IMR-90 (cell line): ENCODE measurements at regions not wholly inside any gene's neighbourhood (a gene's known extent, or its start where the extent isn't known, plus 50 kb on each side); places are given as distances from the start of the nearest gene placed in this dataset.

Experiments
- ATAC-seq: fragments of 200-7000 bp; cut with Tn5 transposase; 2 replicates; pipeline ENCODE4 v1.9.1; 2020; ENCODE audit warnings: low read depth, mild to moderate bottlenecking, moderate library complexity
- BruUV-seq: library from RNA; stranded (reverse); fragments of 400-500 nt; replicated peaks from 2 replicates; lab custom pipeline; 2021; lab: Mats Ljungman, UMichigan
- CTCF ChIA-PET: fragments of 300-600 bp; formaldehyde crosslinking; extraction: SDS; loops from one replicate; lab custom pipeline; 2021; ENCODE audit warnings: antibody characterized with exemption; lab: Yijun Ruan, JAX
- POLR2A ChIA-PET: fragments of 300-600 bp; sonication (Branson Sonifier 250); formaldehyde crosslinking; loops from one replicate; lab custom pipeline; 2022; ENCODE audit warnings: antibody characterized with exemption; ENCODE audit not compliant: unreplicated experiment; lab: Charles Lee
- DNase-seq: peaks from one replicate; pipeline ENCODE4 v3.0.0; 2013
- H2AFZ ChIP-seq: replicated peaks from 2 replicates; pipeline ENCODE3; 2013; ENCODE audit warnings: low read length, mild to moderate bottlenecking; ENCODE audit not compliant: poor library complexity
- H2AK5ac ChIP-seq: 2 replicates; pipeline ENCODE4 v1.6.1; 2013; ENCODE audit warnings: low read depth, low read length, inconsistent platforms
- H2AK9ac ChIP-seq: replicated peaks from 2 replicates; pipeline ENCODE3; 2013; ENCODE audit warnings: mild to moderate bottlenecking, low read depth, low read length, moderate library complexity; ENCODE audit not compliant: poor library complexity
- H2BK120ac ChIP-seq: 2 replicates; pipeline ENCODE4 v1.6.1; 2013; ENCODE audit warnings: low read depth, low read length, inconsistent platforms
- H2BK15ac ChIP-seq: 3 replicates; pipeline ENCODE4 v1.6.1; 2013; ENCODE audit warnings: low read depth, low read length, inconsistent platforms
- H2BK20ac ChIP-seq: 2 replicates; pipeline ENCODE4 v1.6.1; 2013; ENCODE audit warnings: low read depth, mild to moderate bottlenecking, inconsistent platforms, low read length, moderate library complexity
- H2BK5ac ChIP-seq: 2 replicates; pipeline ENCODE4 v1.6.1; 2013; ENCODE audit warnings: mild to moderate bottlenecking, low read depth, low read length, inconsistent platforms; ENCODE audit not compliant: poor library complexity, severe bottlenecking
- H3K14ac ChIP-seq: replicated peaks from 2 replicates; pipeline ENCODE4 v1.6.1; 2013; ENCODE audit warnings: low read depth, low read length, inconsistent platforms
- H3K18ac ChIP-seq: 2 replicates; pipeline ENCODE4 v1.6.1; 2013; ENCODE audit warnings: low read depth, low read length, control low read depth
- H3K23ac ChIP-seq: 2 replicates; pipeline ENCODE4 v1.6.1; 2013; ENCODE audit warnings: low read depth, low read length, inconsistent platforms
- H3K27ac ChIP-seq: 2 replicates; pipeline ENCODE4 v1.5.1; 2013; ENCODE audit warnings: mild to moderate bottlenecking, control low read depth, low read length; ENCODE audit not compliant: insufficient read depth
- H3K27me3 ChIP-seq: 2 replicates; pipeline ENCODE4 v1.6.1; 2013; ENCODE audit warnings: low read length; ENCODE audit not compliant: control insufficient read depth, insufficient read depth
- H3K36me3 ChIP-seq: 2 replicates; pipeline ENCODE4 v1.6.1; 2013; ENCODE audit warnings: low read length, mixed read lengths; ENCODE audit not compliant: control insufficient read depth, insufficient read depth
- H3K4ac ChIP-seq: 2 replicates; pipeline ENCODE4 v1.6.1; 2013; ENCODE audit warnings: low read depth, low read length, inconsistent platforms
- H3K4me1 ChIP-seq: 2 replicates; pipeline ENCODE4 v1.6.1; 2013; ENCODE audit warnings: low read length, mixed read lengths; ENCODE audit not compliant: control insufficient read depth, insufficient read depth
- H3K4me2 ChIP-seq: 2 replicates; pipeline ENCODE4 v1.6.1; 2013; ENCODE audit warnings: low read depth, mild to moderate bottlenecking, control low read depth, low read length, moderate library complexity
- H3K4me3 ChIP-seq: 2 replicates; pipeline ENCODE4 v1.5.1; 2013; ENCODE audit warnings: low read depth, mild to moderate bottlenecking, control low read depth, low read length, moderate library complexity; ENCODE audit not compliant: insufficient read depth
- H3K56ac ChIP-seq: 2 replicates; pipeline ENCODE4 v1.6.1; 2013; ENCODE audit warnings: low read length, inconsistent platforms; ENCODE audit not compliant: insufficient read depth; ENCODE audit errors: extremely low read depth
- H3K79me1 ChIP-seq, 2 experiments: 2 replicates each; pipeline ENCODE4 v1.6.1; 2013; ENCODE audit warnings: low read length in 2 of 2, inconsistent platforms in 1 of 2, low read depth in 1 of 2
- H3K9ac ChIP-seq: 2 replicates; pipeline ENCODE4 v1.6.1; 2013; ENCODE audit warnings: low read depth, low read length, control low read depth
- H3K9me1 ChIP-seq: 2 replicates; pipeline ENCODE4 v1.6.1; 2013; ENCODE audit warnings: low read length, inconsistent platforms; ENCODE audit not compliant: insufficient read depth
- H3K9me3 ChIP-seq: 2 replicates; pipeline ENCODE4 v1.6.1; 2013; ENCODE audit warnings: low read length; ENCODE audit not compliant: control insufficient read depth, insufficient read depth
- H4K20me1 ChIP-seq: 2 replicates; pipeline ENCODE4 v1.6.1; 2013; ENCODE audit warnings: low read length, inconsistent platforms; ENCODE audit not compliant: insufficient read depth
- H4K5ac ChIP-seq: 2 replicates; pipeline ENCODE4 v1.6.1; 2013; ENCODE audit warnings: mild to moderate bottlenecking, low read depth, low read length, control low read depth
- H4K8ac ChIP-seq, 2 experiments: 2 replicates each; pipeline ENCODE4 v1.6.1; 2013; ENCODE audit warnings: low read depth in 2 of 2, low read length in 2 of 2, control low read depth in 1 of 2, inconsistent platforms in 1 of 2
- H4K91ac ChIP-seq: 2 replicates; pipeline ENCODE4 v1.6.1; 2013; ENCODE audit warnings: low read depth, low read length, inconsistent platforms; ENCODE audit not compliant: insufficient read depth
- FOS ChIP-seq: fragments of 150-350 bp; IDR thresholded peaks from 2 replicates; pipeline ENCODE4 v1.6.1; 2016; ENCODE audit warnings: low read depth, low read length
- MAFK ChIP-seq: IDR thresholded peaks from 2 replicates; pipeline ENCODE4 v1.6.1; 2012; ENCODE audit warnings: low read depth, low read length, improper control_type of control experiment
- RFX5 ChIP-seq: IDR thresholded peaks from 2 replicates; pipeline ENCODE4 v1.8.0; 2012; ENCODE audit warnings: low read depth, mild to moderate bottlenecking, low read length, moderate library complexity
- SMC3 ChIP-seq: fragments of 150-350 bp; IDR thresholded peaks from 2 replicates; pipeline ENCODE4 v1.6.1; 2016; ENCODE audit warnings: low read depth, mild to moderate bottlenecking, antibody characterized with exemption, low read length, moderate library complexity
- WGBS, 2 experiments: methylation state at CpG; one replicate each; pipeline versions ENCODE4 v1.1.5 to v1.1.7; 2013; ENCODE audit warnings: missing lambda C conversion rate in 2 of 2; ENCODE audit not compliant: insufficient read length in 1 of 2; ENCODE audit errors: extremely low coverage in 2 of 2; 5-methylcytosine and 5-hydroxymethylcytosine counted together
- dilution Hi-C: fragments of 300-500 bp; cut with HindIII; formaldehyde crosslinking; loops from one replicate; pipeline ENCODE4 v1.14.3; 2018; ENCODE audit warnings: low sequenced_read_pairs; ENCODE audit not compliant: unreplicated experiment
- in situ Hi-C: fragments of 300-500 bp; cut with MboI; formaldehyde crosslinking; loops from 3 replicates; pipeline ENCODE4 v1.14.3; 2019; ENCODE audit warnings: low sequenced_read_pairs, inconsistent platforms, mixed read lengths
- intact Hi-C: fragments of 100-400 bp; cut with micrococcal nuclease; formaldehyde crosslinking; loops from 2 replicates; pipeline ENCODE4 v1.10.0; 2022
- TF ChIP-seq, protein P1 (sequence below): conservative IDR thresholded peaks from 2 replicates; pipeline ENCODE4 v1.5.1; 2012; ENCODE audit warnings: mild to moderate bottlenecking, low read depth, low read length, improper control_type of control experiment

DNA sequence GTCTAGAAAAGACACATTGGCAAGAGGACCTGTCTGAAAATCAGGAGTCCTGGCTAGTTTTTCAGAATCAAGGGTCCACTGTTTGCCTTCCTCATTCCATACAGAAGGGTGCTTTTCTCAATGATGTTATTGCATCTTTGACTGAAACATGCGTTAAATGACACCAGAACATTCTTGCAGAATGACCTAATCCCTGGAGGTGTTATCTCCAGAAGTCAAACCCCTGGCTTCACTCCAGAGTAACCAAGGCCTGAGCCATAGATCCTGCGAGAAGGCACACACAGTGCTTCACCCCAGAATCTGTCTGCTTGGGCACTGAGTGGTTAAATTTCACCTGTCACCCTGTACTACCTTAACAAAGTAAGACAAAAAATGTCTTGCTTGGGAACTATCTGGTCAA lies 1055.2 kb upstream of the FANCL start:
- POLR2A ChIA-PET = no interaction called here
- Histone ChIP-seq H4K5ac (no peak overlapping the region), H3K14ac (no peak overlapping the region), H3K9me1 (no peaks in the 10 kb centered on the region), H3K4me2 (no peak overlapping the region), H4K8ac (no peak overlapping the region), H3K79me1 (no peaks in the 10 kb centered on the region), H4K20me1 (no peaks in the 10 kb centered on the region), H3K9me3 (no peaks in the 10 kb centered on the region), H2BK120ac (no peak overlapping the region), H2BK20ac (no peak overlapping the region), H3K9ac (no peak overlapping the region), H3K4me1 (no peaks in the 10 kb centered on the region), H3K23ac (no peak overlapping the region), H3K18ac (no peak overlapping the region), H2AFZ (no peak overlapping the region), H2BK15ac (no peak overlapping the region), H3K4me3 (no peak overlapping the region), H3K36me3 (no peaks in the 10 kb centered on the region), H3K27ac (no peak overlapping the region), H2AK9ac (no peak overlapping the region), H4K91ac (no peak overlapping the region), H3K4ac (no peak overlapping the region), H3K27me3 (no peaks in the 10 kb centered on the region), H2AK5ac (no peak overlapping the region), H2BK5ac (no peak overlapping the region), H3K56ac (no peak overlapping the region)
- intact Hi-C loops (no loop called here), dilution Hi-C loops (no loop called here), in situ Hi-C loops (no loop called here)
- WGBS, 2 experiments = no CpG with 5 or more reads among the region's 2 CpGs
- ATAC-seq (no peak), DNase-seq (no peak)
- CTCF ChIA-PET = no interaction called here
- BruUV-seq = no TSS peak
- TF ChIP-seq FOS (no peak), SMC3 (no peak), MAFK (no peak), RFX5 (no peak)
- TF ChIP-seq, protein P1, sequence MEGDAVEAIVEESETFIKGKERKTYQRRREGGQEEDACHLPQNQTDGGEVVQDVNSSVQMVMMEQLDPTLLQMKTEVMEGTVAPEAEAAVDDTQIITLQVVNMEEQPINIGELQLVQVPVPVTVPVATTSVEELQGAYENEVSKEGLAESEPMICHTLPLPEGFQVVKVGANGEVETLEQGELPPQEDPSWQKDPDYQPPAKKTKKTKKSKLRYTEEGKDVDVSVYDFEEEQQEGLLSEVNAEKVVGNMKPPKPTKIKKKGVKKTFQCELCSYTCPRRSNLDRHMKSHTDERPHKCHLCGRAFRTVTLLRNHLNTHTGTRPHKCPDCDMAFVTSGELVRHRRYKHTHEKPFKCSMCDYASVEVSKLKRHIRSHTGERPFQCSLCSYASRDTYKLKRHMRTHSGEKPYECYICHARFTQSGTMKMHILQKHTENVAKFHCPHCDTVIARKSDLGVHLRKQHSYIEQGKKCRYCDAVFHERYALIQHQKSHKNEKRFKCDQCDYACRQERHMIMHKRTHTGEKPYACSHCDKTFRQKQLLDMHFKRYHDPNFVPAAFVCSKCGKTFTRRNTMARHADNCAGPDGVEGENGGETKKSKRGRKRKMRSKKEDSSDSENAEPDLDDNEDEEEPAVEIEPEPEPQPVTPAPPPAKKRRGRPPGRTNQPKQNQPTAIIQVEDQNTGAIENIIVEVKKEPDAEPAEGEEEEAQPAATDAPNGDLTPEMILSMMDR = no peak
